HepG2 (cell line): ENCODE measurements at regions not wholly inside any gene's neighbourhood (a gene's known extent, or its start where the extent isn't known, plus 50 kb on each side); places are given as distances from the start of the nearest gene placed in this dataset.

ENCODE experiments used
- HNRNPLL ChIP-seq: fragments of 200-400 bp; formaldehyde crosslinking; IDR thresholded peaks from 2 replicates; pipeline ENCODE4 v1.6.1; 2017; ENCODE audit warnings: mild to moderate bottlenecking, low read depth, low read length; ENCODE audit not compliant: poor library complexity, severe bottlenecking
- LCORL ChIP-seq, 2 experiments: fragments of 450-650 bp in 1 of 2; sonication (generic) in 1 of 2; formaldehyde crosslinking in 1 of 2; IDR thresholded peaks; 2 replicates each; pipeline versions ENCODE4 v1.5.0 to v1.6.1; 2017 to 2020; ENCODE audit warnings: antibody characterized with exemption in 1 of 2, missing genetic modification reagents in 1 of 2
- MED13 ChIP-seq: sonication (generic); formaldehyde crosslinking; IDR thresholded peaks from 2 replicates; pipeline ENCODE4 v1.5.0; 2020; ENCODE audit warnings: missing genetic modification reagents
- MZF1 ChIP-seq: sonication (generic); formaldehyde crosslinking; IDR thresholded peaks from 2 replicates; pipeline ENCODE4 v1.8.1; 2023; ENCODE audit warnings: mild to moderate bottlenecking, missing genetic modification reagents, borderline replicate concordance
- NFIB ChIP-seq: sonication (generic); formaldehyde crosslinking; IDR thresholded peaks from 2 replicates; pipeline ENCODE4 v1.9.0; 2021; ENCODE audit warnings: missing genetic modification reagents, mild to moderate bottlenecking, borderline replicate concordance
- NR2C2 ChIP-seq: sonication (generic); formaldehyde crosslinking; IDR thresholded peaks from 2 replicates; pipeline ENCODE4 v1.4.0; 2020; ENCODE audit warnings: missing genetic modification reagents, mild to moderate bottlenecking, moderate library complexity, borderline replicate concordance
- STAT5B ChIP-seq: sonication (generic); formaldehyde crosslinking; IDR thresholded peaks from 2 replicates; pipeline ENCODE4 v1.4.0; 2020; ENCODE audit warnings: missing genetic modification reagents
- ZNF572 ChIP-seq: sonication (generic); formaldehyde crosslinking; IDR thresholded peaks from 2 replicates; pipeline ENCODE4 v1.5.1; 2020; ENCODE audit warnings: mild to moderate bottlenecking, missing genetic modification reagents
- ZNF737 ChIP-seq: sonication (generic); formaldehyde crosslinking; IDR thresholded peaks from 2 replicates; pipeline ENCODE4 v1.5.0; 2020; ENCODE audit warnings: missing genetic modification reagents, mild to moderate bottlenecking, borderline replicate concordance
- TF ChIP-seq, protein P1 (sequence below): sonication (generic); formaldehyde crosslinking; IDR thresholded peaks from 2 replicates; pipeline ENCODE4 v1.8.1; 2022; ENCODE audit warnings: mild to moderate bottlenecking, missing genetic modification reagents
- TF ChIP-seq, protein P2 (sequence below): sonication (generic); formaldehyde crosslinking; IDR thresholded peaks from 2 replicates; pipeline ENCODE4 v1.8.0; 2022; ENCODE audit warnings: low read depth, missing genetic modification reagents
- TF ChIP-seq, protein P3 (sequence below): sonication (generic); formaldehyde crosslinking; IDR thresholded peaks from 2 replicates; pipeline ENCODE4 v1.4.0; 2020; ENCODE audit warnings: low read depth, mild to moderate bottlenecking, missing genetic modification reagents
- TF ChIP-seq, protein P4 (sequence below): sonication (generic); formaldehyde crosslinking; IDR thresholded peaks from 2 replicates; pipeline ENCODE4 v1.8.0; 2022; ENCODE audit warnings: missing genetic modification reagents, mild to moderate bottlenecking, moderate library complexity, borderline replicate concordance

DNA sequence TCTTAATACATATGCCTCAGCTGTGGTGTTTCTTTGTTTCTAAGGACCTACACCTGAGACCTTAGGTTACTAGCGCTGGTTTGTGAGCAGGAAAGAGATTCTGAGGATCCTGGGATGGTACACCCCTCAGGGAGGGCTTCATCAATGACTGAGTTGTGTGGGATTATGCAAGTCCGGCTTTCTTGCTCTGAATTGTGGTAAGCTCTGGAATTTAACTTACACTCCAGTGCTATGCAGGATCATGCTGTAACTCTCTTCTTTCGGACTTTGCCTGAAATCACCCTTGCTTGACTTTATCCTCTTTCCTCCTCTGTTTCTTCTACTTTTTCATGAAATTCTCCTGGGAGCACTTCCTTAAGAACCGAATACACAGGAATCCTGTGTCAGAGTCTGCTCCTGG lies 431.5 kb upstream of the BOD1L1 start (continued):
- TF ChIP-seq, protein P1, sequence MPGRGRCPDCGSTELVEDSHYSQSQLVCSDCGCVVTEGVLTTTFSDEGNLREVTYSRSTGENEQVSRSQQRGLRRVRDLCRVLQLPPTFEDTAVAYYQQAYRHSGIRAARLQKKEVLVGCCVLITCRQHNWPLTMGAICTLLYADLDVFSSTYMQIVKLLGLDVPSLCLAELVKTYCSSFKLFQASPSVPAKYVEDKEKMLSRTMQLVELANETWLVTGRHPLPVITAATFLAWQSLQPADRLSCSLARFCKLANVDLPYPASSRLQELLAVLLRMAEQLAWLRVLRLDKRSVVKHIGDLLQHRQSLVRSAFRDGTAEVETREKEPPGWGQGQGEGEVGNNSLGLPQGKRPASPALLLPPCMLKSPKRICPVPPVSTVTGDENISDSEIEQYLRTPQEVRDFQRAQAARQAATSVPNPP (CRISPR knock-in tag) = no peak
- TF ChIP-seq, protein P2, sequence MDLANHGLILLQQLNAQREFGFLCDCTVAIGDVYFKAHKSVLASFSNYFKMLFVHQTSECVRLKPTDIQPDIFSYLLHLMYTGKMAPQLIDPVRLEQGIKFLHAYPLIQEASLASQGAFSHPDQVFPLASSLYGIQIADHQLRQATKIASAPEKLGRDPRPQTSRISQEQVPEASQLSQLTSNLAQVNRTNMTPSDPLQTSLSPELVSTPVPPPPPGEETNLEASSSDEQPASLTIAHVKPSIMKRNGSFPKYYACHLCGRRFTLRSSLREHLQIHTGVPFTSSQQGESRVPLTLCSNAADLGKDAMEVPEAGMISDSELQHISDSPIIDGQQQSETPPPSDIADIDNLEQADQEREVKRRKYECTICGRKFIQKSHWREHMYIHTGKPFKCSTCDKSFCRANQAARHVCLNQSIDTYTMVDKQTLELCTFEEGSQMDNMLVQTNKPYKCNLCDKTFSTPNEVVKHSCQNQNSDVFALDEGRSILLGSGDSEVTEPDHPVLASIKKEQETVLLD (CRISPR knock-in tag) = no peak
- no peak for TF ChIP-seq MED13 (CRISPR knock-in tag)
- TF ChIP-seq, protein P3, sequence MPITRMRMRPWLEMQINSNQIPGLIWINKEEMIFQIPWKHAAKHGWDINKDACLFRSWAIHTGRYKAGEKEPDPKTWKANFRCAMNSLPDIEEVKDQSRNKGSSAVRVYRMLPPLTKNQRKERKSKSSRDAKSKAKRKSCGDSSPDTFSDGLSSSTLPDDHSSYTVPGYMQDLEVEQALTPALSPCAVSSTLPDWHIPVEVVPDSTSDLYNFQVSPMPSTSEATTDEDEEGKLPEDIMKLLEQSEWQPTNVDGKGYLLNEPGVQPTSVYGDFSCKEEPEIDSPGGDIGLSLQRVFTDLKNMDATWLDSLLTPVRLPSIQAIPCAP = no peak
- TF ChIP-seq ZNF572 (CRISPR knock-in tag) = no peak
- TF ChIP-seq ZNF737 = no peak
- TF ChIP-seq NR2C2 (CRISPR knock-in tag) = no peak
- TF ChIP-seq STAT5B = no peak
- no peak for TF ChIP-seq MZF1 (CRISPR knock-in tag)
- no peak for TF ChIP-seq LCORL (IDR thresholded peaks at IDR 0.05)
- no peak for TF ChIP-seq LCORL (CRISPR knock-in tag; IDR thresholded peaks at IDR 0.05)
- TF ChIP-seq, protein P4, sequence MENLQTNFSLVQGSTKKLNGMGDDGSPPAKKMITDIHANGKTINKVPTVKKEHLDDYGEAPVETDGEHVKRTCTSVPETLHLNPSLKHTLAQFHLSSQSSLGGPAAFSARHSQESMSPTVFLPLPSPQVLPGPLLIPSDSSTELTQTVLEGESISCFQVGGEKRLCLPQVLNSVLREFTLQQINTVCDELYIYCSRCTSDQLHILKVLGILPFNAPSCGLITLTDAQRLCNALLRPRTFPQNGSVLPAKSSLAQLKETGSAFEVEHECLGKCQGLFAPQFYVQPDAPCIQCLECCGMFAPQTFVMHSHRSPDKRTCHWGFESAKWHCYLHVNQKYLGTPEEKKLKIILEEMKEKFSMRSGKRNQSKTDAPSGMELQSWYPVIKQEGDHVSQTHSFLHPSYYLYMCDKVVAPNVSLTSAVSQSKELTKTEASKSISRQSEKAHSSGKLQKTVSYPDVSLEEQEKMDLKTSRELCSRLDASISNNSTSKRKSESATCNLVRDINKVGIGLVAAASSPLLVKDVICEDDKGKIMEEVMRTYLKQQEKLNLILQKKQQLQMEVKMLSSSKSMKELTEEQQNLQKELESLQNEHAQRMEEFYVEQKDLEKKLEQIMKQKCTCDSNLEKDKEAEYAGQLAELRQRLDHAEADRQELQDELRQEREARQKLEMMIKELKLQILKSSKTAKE (CRISPR knock-in tag) = no peak
- TF ChIP-seq NFIB (CRISPR knock-in tag) = no peak
- no peak for TF ChIP-seq HNRNPLL
